ENCODE measurements at regions not wholly inside any gene's neighbourhood (a gene's known extent, or its start where the extent isn't known, plus 50 kb on each side); places are given as distances from the start of the nearest gene placed in this dataset.

GRCh38 chr10:117931078-117931477 lies 115.7 kb downstream of the RAB11FIP2 start:
- DNase-seq (ENCODE audit: low spot score) = no peak
- H3K27ac ChIP-seq (ENCODE audit: low read depth, low read length, poor library complexity, severe bottlenecking) = no peak overlapping the region
- H3K36me3 ChIP-seq (ENCODE audit: insufficient read depth, low read length) = no peaks in the 10 kb centered on the region
- no peak for TF ChIP-seq CTCF (conservative IDR thresholded peaks at IDR 0.05; ENCODE audit: low read length)
- TF ChIP-seq EZH2phosphoT487 (IDR thresholded peaks at IDR 0.05; ENCODE audit: borderline replicate concordance, low read depth, low read length) = no peak
- no peaks in the 10 kb centered on the region for H3K4me1 ChIP-seq (ENCODE audit: insufficient read depth, low read length, poor library complexity, severe bottlenecking)
- no peaks in the 10 kb centered on the region for H3K9me2 ChIP-seq (ENCODE audit: insufficient read depth, low read length)
- no peaks in the 10 kb centered on the region for H3K9me3 ChIP-seq (ENCODE audit: low read length)
- H2AFZ ChIP-seq (ENCODE audit: low read length) = no peak overlapping the region
- no TSS peak for BruUV-seq (replicated peaks)
- no peaks in the 10 kb centered on the region for H4K20me1 ChIP-seq (ENCODE audit: insufficient read depth, low read length)
- H3K4me2 ChIP-seq (ENCODE audit: low read length) = no peak overlapping the region
- POLR2A ChIA-PET = interaction anchor here (0.6 kb wide), 1 partner anchor 16 kb away, joined by 6 read pairs; no protein-coding TSS in a partner anchor
- CTCF ChIA-PET (ENCODE audit: unreplicated experiment) = no interaction called here
- no peak overlapping the region for H3K4me3 ChIP-seq (ENCODE audit: low read depth, low read length, poor library complexity, severe bottlenecking)
- no peaks in the 10 kb centered on the region for H3K79me2 ChIP-seq (ENCODE audit: insufficient read depth, low read depth, low read length)
- intact Hi-C loops (cut with micrococcal nuclease; ENCODE audit: unreplicated experiment) = no loop called here

- H3K4me2 ChIP-seq (ENCODE audit: low read length) = no peak overlapping the region
- H4K20me1 ChIP-seq (ENCODE audit: insufficient read depth, low read length) = no peaks in the 10 kb centered on the region
- ChIA-PET CTCF (ENCODE audit: unreplicated experiment) (no interaction called here), POLR2A (no interaction called here)
- H3K9me2 ChIP-seq (ENCODE audit: insufficient read depth, low read length) = no peaks in the 10 kb centered on the region
- BruUV-seq (replicated peaks) = no TSS peak
- no peak for DNase-seq (ENCODE audit: low spot score)
- no peaks in the 10 kb centered on the region for H3K4me1 ChIP-seq (ENCODE audit: insufficient read depth, low read length, poor library complexity, severe bottlenecking)
- H2AFZ ChIP-seq (ENCODE audit: low read length) = no peak overlapping the region
- TF ChIP-seq CTCF (conservative IDR thresholded peaks at IDR 0.05; ENCODE audit: low read length) = no peak
- TF ChIP-seq EZH2phosphoT487 (IDR thresholded peaks at IDR 0.05; ENCODE audit: borderline replicate concordance, low read depth, low read length) = no peak
- no peak overlapping the region for H3K27ac ChIP-seq (ENCODE audit: low read depth, low read length, poor library complexity, severe bottlenecking)
- no peak overlapping the region for H3K4me3 ChIP-seq (ENCODE audit: low read depth, low read length, poor library complexity, severe bottlenecking)
- no peaks in the 10 kb centered on the region for H3K36me3 ChIP-seq (ENCODE audit: insufficient read depth, low read length)
- intact Hi-C loops (cut with micrococcal nuclease; ENCODE audit: unreplicated experiment) = no loop called here
- no peaks in the 10 kb centered on the region for H3K79me2 ChIP-seq (ENCODE audit: insufficient read depth, low read depth, low read length)
- H3K9me3 ChIP-seq (ENCODE audit: low read length) = no peaks in the 10 kb centered on the region
Observed at GRCh38 chr10:117933036-117933435, 113.7 kb downstream of the RAB11FIP2 start.

DNA sequence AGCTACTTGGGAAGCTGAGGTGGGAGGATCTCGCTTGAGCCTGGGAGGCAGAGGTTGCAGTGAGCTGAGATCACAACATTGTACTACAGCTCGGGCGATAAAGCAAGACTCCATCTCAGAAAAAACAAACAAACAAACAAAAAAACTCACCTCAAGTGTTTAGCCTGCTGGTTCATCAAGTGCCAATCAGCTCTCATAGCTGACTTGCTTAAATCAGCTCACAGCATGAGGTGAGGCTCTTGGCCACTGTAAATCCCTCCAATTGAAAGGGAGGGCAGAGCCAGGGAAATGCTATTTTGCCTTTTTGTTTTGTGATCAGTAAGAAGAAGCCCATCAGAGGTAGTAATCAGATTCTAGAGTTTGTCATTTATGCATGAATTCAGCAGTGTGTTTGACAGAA lies 112.3 kb downstream of the RAB11FIP2 start:
- DNase-seq (ENCODE audit: low spot score) = no peak
- ChIA-PET CTCF (ENCODE audit: unreplicated experiment) (no interaction called here), POLR2A (no interaction called here)
- Histone ChIP-seq H3K4me1 (ENCODE audit: insufficient read depth, low read length, poor library complexity, severe bottlenecking) (no peaks in the 10 kb centered on the region), H2AFZ (ENCODE audit: low read length) (no peak overlapping the region), H3K9me2 (ENCODE audit: insufficient read depth, low read length) (no peaks in the 10 kb centered on the region), H4K20me1 (ENCODE audit: insufficient read depth, low read length) (no peaks in the 10 kb centered on the region), H3K79me2 (ENCODE audit: insufficient read depth, low read depth, low read length) (no peaks in the 10 kb centered on the region), H3K36me3 (ENCODE audit: insufficient read depth, low read length) (no peaks in the 10 kb centered on the region), H3K4me2 (ENCODE audit: low read length) (no peak overlapping the region), H3K9me3 (ENCODE audit: low read length) (no peaks in the 10 kb centered on the region), H3K27ac (ENCODE audit: low read depth, low read length, poor library complexity, severe bottlenecking) (no peak overlapping the region), H3K4me3 (ENCODE audit: low read depth, low read length, poor library complexity, severe bottlenecking) (no peak overlapping the region)
- no peak for TF ChIP-seq CTCF (conservative IDR thresholded peaks at IDR 0.05; ENCODE audit: low read length)
- no peak for TF ChIP-seq EZH2phosphoT487 (IDR thresholded peaks at IDR 0.05; ENCODE audit: borderline replicate concordance, low read depth, low read length)
- BruUV-seq (replicated peaks) = no TSS peak
- intact Hi-C loops (cut with micrococcal nuclease; ENCODE audit: unreplicated experiment) = no loop called here
